GM23338 (cell line): ENCODE measurements at regions not wholly inside any gene's neighbourhood (a gene's known extent, or its start where the extent isn't known, plus 50 kb on each side); places are given as distances from the start of the nearest gene placed in this dataset.

Experiments
- CREB1 ChIP-seq: fragments of 250-450 bp; sonication (Bioruptor Pico); IDR thresholded peaks from 2 replicates; pipeline ENCODE4 v1.5.0; 2020; ENCODE audit warnings: low read depth, mild to moderate bottlenecking, moderate library complexity
- EZH2 ChIP-seq: fragments of 200-600 bp; sonication (generic); IDR thresholded peaks from one replicate; pipeline ENCODE4 v1.8.0; 2017; ENCODE audit warnings: antibody characterized with exemption, mild to moderate bottlenecking, low read depth; ENCODE audit not compliant: unreplicated experiment
- EZH2phosphoT487 ChIP-seq: fragments of 200-600 bp; sonication (generic); IDR thresholded peaks from one replicate; pipeline ENCODE4 v1.8.1; 2018; ENCODE audit warnings: antibody characterized with exemption; ENCODE audit not compliant: unreplicated experiment
- JUNB ChIP-seq: IDR thresholded peaks from one replicate; pipeline ENCODE4 v1.6.1; 2016; ENCODE audit warnings: antibody characterized with exemption; ENCODE audit not compliant: unreplicated experiment
- NANOG ChIP-seq: IDR thresholded peaks from 2 replicates; pipeline ENCODE4 v1.6.1; 2016; ENCODE audit warnings: antibody characterized with exemption, borderline replicate concordance
- POLR2AphosphoS5 ChIP-seq: IDR thresholded peaks from 2 replicates; pipeline ENCODE4 v1.6.1; 2016; ENCODE audit warnings: antibody characterized with exemption, low read depth
- STAT1 ChIP-seq: IDR thresholded peaks from one replicate; pipeline ENCODE4 v1.6.1; 2016; ENCODE audit warnings: antibody characterized with exemption; ENCODE audit not compliant: unreplicated experiment
- ZNF114 ChIP-seq: fragments of 250-450 bp; sonication (Bioruptor Pico); IDR thresholded peaks from 2 replicates; pipeline ENCODE4 v1.5.0; 2020; ENCODE audit warnings: mild to moderate bottlenecking, moderate library complexity
- ZNF331 ChIP-seq: fragments of 250-450 bp; sonication (Bioruptor Pico); IDR thresholded peaks from 2 replicates; pipeline ENCODE4 v1.5.0; 2020; ENCODE audit warnings: low read depth, mild to moderate bottlenecking, moderate library complexity
- TF ChIP-seq, protein P1 (sequence below), 2 experiments: fragments of 200-600 bp in 1 of 2; sonication (generic) in 1 of 2; conservative IDR thresholded peaks; 2 replicates each; pipeline versions ENCODE4 v1.5.1 to v1.6.1; 2016 to 2017; ENCODE audit warnings: antibody characterized with exemption in 2 of 2, low read depth in 2 of 2, mild to moderate bottlenecking in 2 of 2, moderate library complexity in 1 of 2
- TF ChIP-seq, protein P2 (sequence below): IDR thresholded peaks from 2 replicates; pipeline ENCODE4 v1.6.1; 2016; ENCODE audit warnings: antibody characterized with exemption
- TF ChIP-seq, protein P3 (sequence below): IDR thresholded peaks from one replicate; pipeline ENCODE4 v1.6.1; 2018; ENCODE audit warnings: antibody characterized with exemption; ENCODE audit not compliant: unreplicated experiment

DNA sequence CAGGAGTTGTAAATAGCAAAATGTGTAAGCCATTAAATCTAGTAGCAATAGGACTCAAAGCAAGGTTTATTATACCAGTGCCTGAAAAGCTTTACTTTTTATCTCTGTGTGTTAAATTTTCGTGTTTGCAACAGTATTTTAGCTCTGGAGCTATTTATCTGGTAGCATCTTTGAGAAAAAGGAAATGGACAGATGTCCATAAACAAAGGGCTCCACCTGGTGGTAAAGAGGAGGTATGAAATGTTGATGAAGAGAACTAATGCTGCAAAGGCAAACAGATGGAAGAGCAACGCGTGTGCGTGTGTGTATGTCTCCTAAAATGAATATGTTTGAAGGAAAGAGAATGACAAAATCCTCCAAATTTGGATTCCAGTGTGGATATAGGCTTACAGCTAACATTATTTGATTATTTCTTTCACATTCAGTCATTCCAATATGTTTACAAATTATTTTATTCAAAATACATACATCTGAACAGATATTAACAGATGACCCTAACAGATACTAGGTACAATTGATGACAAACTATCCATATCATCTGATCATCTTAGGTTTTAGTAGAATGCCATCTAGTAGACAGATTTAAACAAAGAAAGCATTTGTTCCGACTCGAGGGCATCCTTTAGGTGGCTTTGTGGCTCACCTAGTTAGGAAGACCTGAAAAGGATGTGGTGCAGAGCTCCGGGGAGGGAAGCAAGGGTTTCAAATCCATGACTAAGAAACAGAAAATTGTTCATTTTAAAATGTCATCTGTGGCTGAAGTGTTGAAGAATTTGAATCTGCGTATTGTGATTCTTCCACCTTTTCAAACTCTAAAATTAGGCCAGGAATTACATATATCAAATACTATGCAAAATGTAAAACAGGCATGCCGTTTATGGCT, 383.3 kb downstream of the MTX2 start:
- TF ChIP-seq, protein P1, sequence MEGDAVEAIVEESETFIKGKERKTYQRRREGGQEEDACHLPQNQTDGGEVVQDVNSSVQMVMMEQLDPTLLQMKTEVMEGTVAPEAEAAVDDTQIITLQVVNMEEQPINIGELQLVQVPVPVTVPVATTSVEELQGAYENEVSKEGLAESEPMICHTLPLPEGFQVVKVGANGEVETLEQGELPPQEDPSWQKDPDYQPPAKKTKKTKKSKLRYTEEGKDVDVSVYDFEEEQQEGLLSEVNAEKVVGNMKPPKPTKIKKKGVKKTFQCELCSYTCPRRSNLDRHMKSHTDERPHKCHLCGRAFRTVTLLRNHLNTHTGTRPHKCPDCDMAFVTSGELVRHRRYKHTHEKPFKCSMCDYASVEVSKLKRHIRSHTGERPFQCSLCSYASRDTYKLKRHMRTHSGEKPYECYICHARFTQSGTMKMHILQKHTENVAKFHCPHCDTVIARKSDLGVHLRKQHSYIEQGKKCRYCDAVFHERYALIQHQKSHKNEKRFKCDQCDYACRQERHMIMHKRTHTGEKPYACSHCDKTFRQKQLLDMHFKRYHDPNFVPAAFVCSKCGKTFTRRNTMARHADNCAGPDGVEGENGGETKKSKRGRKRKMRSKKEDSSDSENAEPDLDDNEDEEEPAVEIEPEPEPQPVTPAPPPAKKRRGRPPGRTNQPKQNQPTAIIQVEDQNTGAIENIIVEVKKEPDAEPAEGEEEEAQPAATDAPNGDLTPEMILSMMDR (conservative IDR thresholded peaks at IDR 0.05; ENCODE audit: low read depth in 2 of 2), result peak; percentile 79 to 92
- TF ChIP-seq EZH2phosphoT487 (no peak), NANOG (no peak), EZH2 (no peak), CREB1 (CRISPR knock-in tag) (no peak), POLR2AphosphoS5 (no peak), ZNF114 (CRISPR knock-in tag) (no peak), JUNB (no peak), ZNF331 (CRISPR knock-in tag) (no peak), STAT1 (no peak)
- TF ChIP-seq, protein P2, sequence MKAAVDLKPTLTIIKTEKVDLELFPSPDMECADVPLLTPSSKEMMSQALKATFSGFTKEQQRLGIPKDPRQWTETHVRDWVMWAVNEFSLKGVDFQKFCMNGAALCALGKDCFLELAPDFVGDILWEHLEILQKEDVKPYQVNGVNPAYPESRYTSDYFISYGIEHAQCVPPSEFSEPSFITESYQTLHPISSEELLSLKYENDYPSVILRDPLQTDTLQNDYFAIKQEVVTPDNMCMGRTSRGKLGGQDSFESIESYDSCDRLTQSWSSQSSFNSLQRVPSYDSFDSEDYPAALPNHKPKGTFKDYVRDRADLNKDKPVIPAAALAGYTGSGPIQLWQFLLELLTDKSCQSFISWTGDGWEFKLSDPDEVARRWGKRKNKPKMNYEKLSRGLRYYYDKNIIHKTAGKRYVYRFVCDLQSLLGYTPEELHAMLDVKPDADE, result no peak
- TF ChIP-seq, protein P3, sequence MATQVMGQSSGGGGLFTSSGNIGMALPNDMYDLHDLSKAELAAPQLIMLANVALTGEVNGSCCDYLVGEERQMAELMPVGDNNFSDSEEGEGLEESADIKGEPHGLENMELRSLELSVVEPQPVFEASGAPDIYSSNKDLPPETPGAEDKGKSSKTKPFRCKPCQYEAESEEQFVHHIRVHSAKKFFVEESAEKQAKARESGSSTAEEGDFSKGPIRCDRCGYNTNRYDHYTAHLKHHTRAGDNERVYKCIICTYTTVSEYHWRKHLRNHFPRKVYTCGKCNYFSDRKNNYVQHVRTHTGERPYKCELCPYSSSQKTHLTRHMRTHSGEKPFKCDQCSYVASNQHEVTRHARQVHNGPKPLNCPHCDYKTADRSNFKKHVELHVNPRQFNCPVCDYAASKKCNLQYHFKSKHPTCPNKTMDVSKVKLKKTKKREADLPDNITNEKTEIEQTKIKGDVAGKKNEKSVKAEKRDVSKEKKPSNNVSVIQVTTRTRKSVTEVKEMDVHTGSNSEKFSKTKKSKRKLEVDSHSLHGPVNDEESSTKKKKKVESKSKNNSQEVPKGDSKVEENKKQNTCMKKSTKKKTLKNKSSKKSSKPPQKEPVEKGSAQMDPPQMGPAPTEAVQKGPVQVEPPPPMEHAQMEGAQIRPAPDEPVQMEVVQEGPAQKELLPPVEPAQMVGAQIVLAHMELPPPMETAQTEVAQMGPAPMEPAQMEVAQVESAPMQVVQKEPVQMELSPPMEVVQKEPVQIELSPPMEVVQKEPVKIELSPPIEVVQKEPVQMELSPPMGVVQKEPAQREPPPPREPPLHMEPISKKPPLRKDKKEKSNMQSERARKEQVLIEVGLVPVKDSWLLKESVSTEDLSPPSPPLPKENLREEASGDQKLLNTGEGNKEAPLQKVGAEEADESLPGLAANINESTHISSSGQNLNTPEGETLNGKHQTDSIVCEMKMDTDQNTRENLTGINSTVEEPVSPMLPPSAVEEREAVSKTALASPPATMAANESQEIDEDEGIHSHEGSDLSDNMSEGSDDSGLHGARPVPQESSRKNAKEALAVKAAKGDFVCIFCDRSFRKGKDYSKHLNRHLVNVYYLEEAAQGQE, result no peak
